ENCODE measurements at regions not wholly inside any gene's neighbourhood (a gene's known extent, or its start where the extent isn't known, plus 50 kb on each side); places are given as distances from the start of the nearest gene placed in this dataset.

DNA sequence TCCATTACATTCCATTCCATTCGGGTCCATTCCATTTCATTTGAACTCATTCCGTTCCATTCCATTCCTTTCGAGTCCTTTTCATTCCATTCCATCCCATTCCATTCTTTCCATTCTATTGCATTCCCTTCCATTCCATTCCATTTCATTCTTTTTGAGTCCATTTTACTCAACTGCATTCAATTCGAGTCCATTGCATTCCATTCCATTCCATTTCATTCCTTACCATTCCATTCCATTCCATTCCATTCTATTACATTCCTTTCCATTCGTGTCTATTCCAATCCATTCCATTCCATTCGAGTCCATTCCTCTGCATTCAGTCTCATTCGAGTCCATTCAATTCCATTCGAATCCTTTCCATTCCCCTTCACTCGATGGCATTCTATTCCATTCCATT lies 1128.8 kb downstream of the RPIA start:
- no peak for TF ChIP-seq POLR2AphosphoS5 (IDR thresholded peaks at IDR 0.05)
- TF ChIP-seq POLR2A (IDR thresholded peaks at IDR 0.05): no peak
- TF ChIP-seq, protein P1, sequence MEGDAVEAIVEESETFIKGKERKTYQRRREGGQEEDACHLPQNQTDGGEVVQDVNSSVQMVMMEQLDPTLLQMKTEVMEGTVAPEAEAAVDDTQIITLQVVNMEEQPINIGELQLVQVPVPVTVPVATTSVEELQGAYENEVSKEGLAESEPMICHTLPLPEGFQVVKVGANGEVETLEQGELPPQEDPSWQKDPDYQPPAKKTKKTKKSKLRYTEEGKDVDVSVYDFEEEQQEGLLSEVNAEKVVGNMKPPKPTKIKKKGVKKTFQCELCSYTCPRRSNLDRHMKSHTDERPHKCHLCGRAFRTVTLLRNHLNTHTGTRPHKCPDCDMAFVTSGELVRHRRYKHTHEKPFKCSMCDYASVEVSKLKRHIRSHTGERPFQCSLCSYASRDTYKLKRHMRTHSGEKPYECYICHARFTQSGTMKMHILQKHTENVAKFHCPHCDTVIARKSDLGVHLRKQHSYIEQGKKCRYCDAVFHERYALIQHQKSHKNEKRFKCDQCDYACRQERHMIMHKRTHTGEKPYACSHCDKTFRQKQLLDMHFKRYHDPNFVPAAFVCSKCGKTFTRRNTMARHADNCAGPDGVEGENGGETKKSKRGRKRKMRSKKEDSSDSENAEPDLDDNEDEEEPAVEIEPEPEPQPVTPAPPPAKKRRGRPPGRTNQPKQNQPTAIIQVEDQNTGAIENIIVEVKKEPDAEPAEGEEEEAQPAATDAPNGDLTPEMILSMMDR (IDR thresholded peaks at IDR 0.05 in 8 of 11, conservative IDR thresholded peaks at IDR 0.05 in 3 of 11): no peak
